ENCODE measurements at regions not wholly inside any gene's neighbourhood (a gene's known extent, or its start where the extent isn't known, plus 50 kb on each side); places are given as distances from the start of the nearest gene placed in this dataset.
A peak's percentile ranks its signal among the peaks of the same experiment; 100 is the strongest.

DNA sequence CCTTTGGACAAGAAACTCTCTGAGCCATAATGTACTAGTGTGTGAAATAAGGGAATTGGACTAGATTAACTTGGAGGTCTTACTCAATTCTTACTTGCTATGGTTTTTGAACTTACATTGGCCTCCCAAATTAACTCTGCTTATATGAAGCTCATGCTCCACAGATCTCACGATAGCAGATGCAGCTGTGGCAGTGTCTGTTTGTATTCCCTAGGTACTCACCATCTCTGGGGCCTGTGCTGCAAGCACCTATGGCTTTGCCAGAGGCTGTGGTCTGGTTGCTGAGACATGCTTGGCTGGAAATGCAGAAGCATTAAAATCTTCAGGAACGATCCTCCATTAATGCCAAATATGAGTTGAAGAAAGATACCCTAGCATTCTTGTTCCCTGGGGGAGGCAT is 112.8 kb downstream of the MSL3 start:
- no peaks in the 10 kb centered on the region for H3K4me1 Mint-ChIP-seq (ENCODE audit: insufficient read depth, unreplicated experiment)
- CTCF ChIA-PET: interaction anchor here (0.6 kb wide), 1 partner anchor 33 kb away, joined by 4 read pairs; no protein-coding TSS in a partner anchor

DNA sequence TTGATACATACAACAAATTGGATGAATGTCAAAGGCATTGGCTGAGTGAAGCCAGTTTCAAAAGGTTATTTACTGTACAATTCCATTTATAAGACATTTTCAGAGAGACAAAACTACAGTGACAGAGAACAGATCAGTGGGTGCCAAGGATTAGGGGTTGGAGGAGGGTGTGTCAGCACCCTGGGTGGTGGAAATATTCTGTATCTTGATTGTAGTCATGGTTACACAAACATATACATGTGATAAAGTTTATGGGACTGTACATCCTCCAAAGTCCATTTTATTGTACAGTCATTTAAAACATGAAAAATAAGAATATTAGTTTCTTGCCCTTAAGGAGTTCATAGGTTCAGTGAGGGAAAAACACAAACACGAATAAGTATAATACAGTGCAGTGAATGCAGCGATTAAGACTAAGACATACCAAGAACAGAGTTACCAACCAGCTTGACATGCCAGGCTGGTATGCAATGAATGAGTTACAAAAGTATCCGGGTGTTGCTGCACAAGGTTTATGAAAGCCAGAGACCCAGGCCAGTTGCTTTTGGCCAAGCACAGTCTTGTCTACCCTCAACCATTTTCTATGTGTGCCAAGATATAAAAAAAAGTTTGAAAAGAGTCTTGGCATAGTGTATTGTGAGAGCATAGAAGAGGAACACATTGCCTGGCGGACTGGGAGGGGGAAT is 123.6 kb downstream of the MSL3 start:
- intact Hi-C loops (cut with micrococcal nuclease): no loop called here
- no TSS peak for BruUV-seq (replicated peaks)
- ChIA-PET POLR2A (no interaction called here), CTCF (interaction anchor here (0.5 to 0.6 kb wide), 2 partner anchors 91 to 124 kb away, joined by 3 read pairs; partner anchors contain the start of gene MSL3)
- Mint-ChIP-seq H3K36me3 (ENCODE audit: insufficient read depth, unreplicated experiment) (no peaks in the 10 kb centered on the region), H3K4me3 (ENCODE audit: unreplicated experiment) (no peak overlapping the region), H3K27me3 (ENCODE audit: insufficient read depth, unreplicated experiment) (peaks cover 4% of the 10 kb centered on the region), H3K9me3 (ENCODE audit: unreplicated experiment) (no peaks in the 10 kb centered on the region), H3K4me1 (ENCODE audit: insufficient read depth, unreplicated experiment) (peaks cover 2% of the 10 kb centered on the region), H3K27ac (ENCODE audit: low read depth, unreplicated experiment) (no peak overlapping the region)
- DNase-seq (ENCODE audit: unreplicated experiment): no peak
- TF ChIP-seq, protein P1, sequence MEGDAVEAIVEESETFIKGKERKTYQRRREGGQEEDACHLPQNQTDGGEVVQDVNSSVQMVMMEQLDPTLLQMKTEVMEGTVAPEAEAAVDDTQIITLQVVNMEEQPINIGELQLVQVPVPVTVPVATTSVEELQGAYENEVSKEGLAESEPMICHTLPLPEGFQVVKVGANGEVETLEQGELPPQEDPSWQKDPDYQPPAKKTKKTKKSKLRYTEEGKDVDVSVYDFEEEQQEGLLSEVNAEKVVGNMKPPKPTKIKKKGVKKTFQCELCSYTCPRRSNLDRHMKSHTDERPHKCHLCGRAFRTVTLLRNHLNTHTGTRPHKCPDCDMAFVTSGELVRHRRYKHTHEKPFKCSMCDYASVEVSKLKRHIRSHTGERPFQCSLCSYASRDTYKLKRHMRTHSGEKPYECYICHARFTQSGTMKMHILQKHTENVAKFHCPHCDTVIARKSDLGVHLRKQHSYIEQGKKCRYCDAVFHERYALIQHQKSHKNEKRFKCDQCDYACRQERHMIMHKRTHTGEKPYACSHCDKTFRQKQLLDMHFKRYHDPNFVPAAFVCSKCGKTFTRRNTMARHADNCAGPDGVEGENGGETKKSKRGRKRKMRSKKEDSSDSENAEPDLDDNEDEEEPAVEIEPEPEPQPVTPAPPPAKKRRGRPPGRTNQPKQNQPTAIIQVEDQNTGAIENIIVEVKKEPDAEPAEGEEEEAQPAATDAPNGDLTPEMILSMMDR (IDR thresholded peaks at IDR 0.05; ENCODE audit: unreplicated experiment): no peak

More for the DNA sequence above, 112.8 kb downstream of the MSL3 start:
- Mint-ChIP-seq H3K9me3 (ENCODE audit: unreplicated experiment) (no peaks in the 10 kb centered on the region), H3K4me3 (ENCODE audit: unreplicated experiment) (no peak overlapping the region), H3K27me3 (ENCODE audit: insufficient read depth, unreplicated experiment) (no peaks in the 10 kb centered on the region), H3K27ac (ENCODE audit: low read depth, unreplicated experiment) (no peak overlapping the region), H3K36me3 (ENCODE audit: insufficient read depth, unreplicated experiment) (no peaks in the 10 kb centered on the region)
- DNase-seq (ENCODE audit: unreplicated experiment): no peak
- intact Hi-C loops (cut with micrococcal nuclease): no loop called here
- POLR2A ChIA-PET: no interaction called here
- BruUV-seq (replicated peaks): no TSS peak
- TF ChIP-seq, protein P1 (IDR thresholded peaks at IDR 0.05; ENCODE audit: unreplicated experiment): no peak

DNA sequence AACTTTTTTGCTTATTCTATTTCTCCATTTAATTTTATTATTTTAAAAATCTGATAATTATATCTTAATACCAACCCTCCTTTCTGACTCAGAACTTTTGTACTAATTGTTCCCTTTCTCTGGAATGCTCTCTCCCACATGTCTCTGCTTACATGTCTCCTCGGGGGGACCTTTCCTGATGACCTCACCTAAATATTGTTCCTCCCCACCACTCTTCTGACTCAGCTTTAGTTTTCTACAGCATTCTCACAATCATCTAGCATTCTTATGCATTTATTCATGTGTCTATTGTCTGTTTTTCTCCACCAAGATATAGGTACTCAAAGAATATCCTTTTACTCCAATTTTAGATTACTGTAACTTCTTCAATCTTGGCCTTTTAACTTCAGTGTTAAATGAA is 128.7 kb downstream of the MSL3 start:
- peak; percentile 51 for DNase-seq (ENCODE audit: unreplicated experiment)
- Mint-ChIP-seq H3K9me3 (ENCODE audit: unreplicated experiment) (no peaks in the 10 kb centered on the region), H3K27ac (ENCODE audit: low read depth, unreplicated experiment) (peak overlapping the region; percentile 66), H3K4me3 (ENCODE audit: unreplicated experiment) (no peak overlapping the region), H3K27me3 (ENCODE audit: insufficient read depth, unreplicated experiment) (peaks cover 6% of the 10 kb centered on the region), H3K36me3 (ENCODE audit: insufficient read depth, unreplicated experiment) (no peaks in the 10 kb centered on the region), H3K4me1 (ENCODE audit: insufficient read depth, unreplicated experiment) (peaks cover 11% of the 10 kb centered on the region)
- TF ChIP-seq, protein P1 (IDR thresholded peaks at IDR 0.05; ENCODE audit: unreplicated experiment): no peak
- CTCF ChIA-PET: interaction anchor here (0.7 kb wide), 1 partner anchor 20 kb away, joined by 4 read pairs; no protein-coding TSS in a partner anchor
- no TSS peak for BruUV-seq (replicated peaks)
- intact Hi-C loops (cut with micrococcal nuclease): no loop called here
- POLR2A ChIA-PET: no interaction called here

DNA sequence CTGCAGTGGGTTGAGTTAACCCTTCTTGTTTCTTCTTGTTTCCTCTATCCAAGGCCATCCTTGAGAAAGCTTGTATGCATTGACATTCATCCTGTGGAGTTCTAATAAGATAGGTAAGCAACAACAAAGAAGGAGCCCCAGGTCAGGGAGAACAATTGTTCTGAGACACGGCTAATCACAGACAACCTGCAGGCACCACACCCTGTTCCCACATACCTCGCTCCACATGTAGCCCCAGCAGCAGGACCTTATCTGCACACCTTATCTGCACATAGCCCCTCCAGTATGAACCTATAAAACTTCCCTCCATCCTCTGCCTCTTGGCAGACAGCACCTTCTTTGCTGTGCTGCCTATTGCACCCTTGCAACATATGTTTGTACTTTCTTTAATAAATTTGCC is 129.1 kb downstream of the MSL3 start:
- intact Hi-C loops (cut with micrococcal nuclease): no loop called here
- BruUV-seq (replicated peaks): no TSS peak
- peak overlapping the region; percentile 66 for H3K27ac Mint-ChIP-seq (ENCODE audit: low read depth, unreplicated experiment)
- ChIA-PET POLR2A (no interaction called here), CTCF (no interaction called here)
- DNase-seq (ENCODE audit: unreplicated experiment): peak; percentile 17
- H3K4me3 Mint-ChIP-seq (ENCODE audit: unreplicated experiment): no peak overlapping the region
- H3K27me3 Mint-ChIP-seq (ENCODE audit: insufficient read depth, unreplicated experiment): peaks cover 6% of the 10 kb centered on the region
- no peaks in the 10 kb centered on the region for H3K36me3 Mint-ChIP-seq (ENCODE audit: insufficient read depth, unreplicated experiment)
- H3K4me1 Mint-ChIP-seq (ENCODE audit: insufficient read depth, unreplicated experiment): peaks cover 11% of the 10 kb centered on the region
- TF ChIP-seq, protein P1 (IDR thresholded peaks at IDR 0.05; ENCODE audit: unreplicated experiment): no peak
- H3K9me3 Mint-ChIP-seq (ENCODE audit: unreplicated experiment): no peaks in the 10 kb centered on the region
